ENCODE measurements at regions not wholly inside any gene's neighbourhood (a gene's known extent, or its start where the extent isn't known, plus 50 kb on each side); places are given as distances from the start of the nearest gene placed in this dataset.

- Histone ChIP-seq H3K27me3 (ENCODE audit: control insufficient read depth in 2 of 2, insufficient read depth in 2 of 2, low read length in 2 of 2) (no peaks in the 10 kb centered on the region), H3K36me3 (ENCODE audit: control insufficient read depth in 2 of 2, extremely low read depth in 1 of 2, insufficient read depth in 2 of 2, low read length in 2 of 2) (no peaks in the 10 kb centered on the region), H3K9me1 (replicated peaks; ENCODE audit: control insufficient read depth, extremely low read depth, insufficient read depth, low read length) (no peaks in the 10 kb centered on the region), H3K4me1 (ENCODE audit: control insufficient read depth, extremely low read depth, insufficient read depth, low read length) (no peaks in the 10 kb centered on the region), H3K27ac (ENCODE audit: insufficient read depth, low read depth, low read length) (no peak overlapping the region), H3K4me3 (replicated peaks in 1 of 3; ENCODE audit: insufficient read depth in 1 of 3, low read depth in 1 of 3, low read length in 3 of 3) (no peak overlapping the region), H3K9me3 (replicated peaks; ENCODE audit: control insufficient read depth, insufficient read depth, low read length) (peaks cover 5% of the 10 kb centered on the region), H4K20me1 (replicated peaks; ENCODE audit: control insufficient read depth, extremely low read depth, insufficient read depth, low read length) (no peaks in the 10 kb centered on the region), H3K9ac (replicated peaks; ENCODE audit: extremely low read depth, insufficient read depth, low read length) (no peak overlapping the region), H3K79me2 (ENCODE audit: control insufficient read depth, insufficient read depth, low read length) (no peaks in the 10 kb centered on the region), H3K4me2 (ENCODE audit: insufficient read depth, low read length) (no peak overlapping the region), H2AFZ (ENCODE audit: low read depth, low read length) (no peak overlapping the region)
- ChIA-PET POLR2A (no interaction called here), CTCF (no interaction called here)
- no TSS peak for BruUV-seq (replicated peaks)
- intact Hi-C loops (cut with micrococcal nuclease), result no loop called here
- FAIRE-seq (no peak), DNase-seq (ENCODE audit: low read depth, low spot score) (no peak)
- no peak for TF ChIP-seq MYC (IDR thresholded peaks at IDR 0.05; ENCODE audit: low read depth, low read length)
- TF ChIP-seq MAX (IDR thresholded peaks at IDR 0.05; ENCODE audit: insufficient read depth, insufficient read length), result no peak
- TF ChIP-seq POLR2A (IDR thresholded peaks at IDR 0.05; ENCODE audit: low read depth, low read length), result no peak
- TF ChIP-seq FOS (IDR thresholded peaks at IDR 0.05; ENCODE audit: borderline replicate concordance, insufficient read depth, low read length), result no peak
- no peak for TF ChIP-seq POLR2AphosphoS5 (IDR thresholded peaks at IDR 0.05; ENCODE audit: insufficient read depth, low read depth, low read length)
- no peak for TF ChIP-seq JUN (IDR thresholded peaks at IDR 0.05; ENCODE audit: borderline replicate concordance, insufficient read depth, insufficient read length, low read depth)
- TF ChIP-seq EZH2 (IDR thresholded peaks at IDR 0.05; ENCODE audit: borderline replicate concordance, low read depth, low read length, severe bottlenecking), result no peak
- no peak for TF ChIP-seq CTCF (IDR thresholded peaks at IDR 0.05; ENCODE audit: extremely low read depth in 1 of 2, insufficient read depth in 1 of 2, low read depth in 1 of 2, low read length in 2 of 2)
- no peak for TF ChIP-seq GATA2 (IDR thresholded peaks at IDR 0.05; ENCODE audit: insufficient read depth, insufficient read length, low read depth, low read length)
- dilution Hi-C loops (cut with MboI; ENCODE audit: extremely low pct_ligation_motif_present, low sequenced_read_pairs), result no loop called here
Observed at GRCh38 chr10:131772441-131772840, 128.4 kb upstream of the PPP2R2D start.
